PC-3 (cell line): ENCODE measurements at regions not wholly inside any gene's neighbourhood (a gene's known extent, or its start where the extent isn't known, plus 50 kb on each side); places are given as distances from the start of the nearest gene placed in this dataset.

Experiments
- ATAC-seq: fragments of 200-7000 bp; cut with Tn5 transposase; 2 replicates; pipeline ENCODE4 v1.9.1; 2020; ENCODE audit warnings: mild to moderate bottlenecking, moderate library complexity
- BruUV-seq: library from RNA; stranded (reverse); fragments of 400-500 nt; replicated peaks from 2 replicates; lab custom pipeline; 2021; lab: Mats Ljungman, UMichigan
- CTCF ChIA-PET: fragments of 300-600 bp; sonication (Branson Sonifier 250); formaldehyde crosslinking; loops from one replicate; lab custom pipeline; 2022; ENCODE audit warnings: antibody characterized with exemption; lab: Charles Lee
- POLR2A ChIA-PET: fragments of 300-600 bp; sonication (Branson Sonifier 250); formaldehyde crosslinking; loops from one replicate; lab custom pipeline; 2022; ENCODE audit warnings: antibody characterized with exemption; ENCODE audit not compliant: unreplicated experiment; lab: Charles Lee
- DNase-seq: peaks from one replicate; pipeline ENCODE4 v3.0.0-alpha.2; 2015
- H2AFZ ChIP-seq: fragments of 300-600 bp; sonication (generic); 2 replicates; pipeline ENCODE4 v1.6.0; 2016; ENCODE audit warnings: antibody characterized with exemption, low read length
- H3F3A ChIP-seq: fragments of 300-600 bp; sonication (generic); one replicate; pipeline ENCODE4 v1.6.0; 2017; ENCODE audit warnings: antibody characterized with exemption, low read length, control low read depth, mild to moderate bottlenecking; ENCODE audit not compliant: unreplicated experiment
- H3K27ac ChIP-seq: fragments of 300-600 bp; sonication (generic); 2 replicates; pipeline ENCODE4 v1.5.1; 2016; ENCODE audit warnings: mild to moderate bottlenecking, low read length
- H3K27me3 ChIP-seq: fragments of 300-600 bp; sonication (generic); 2 replicates; pipeline ENCODE4 v1.6.1; 2016; ENCODE audit warnings: low read length, mixed read lengths
- H3K36me3 ChIP-seq: fragments of 300-600 bp; sonication (generic); 2 replicates; pipeline ENCODE4 v1.6.1; 2016; ENCODE audit warnings: low read depth, mixed run types, low read length, mixed read lengths
- H3K4me1 ChIP-seq: fragments of 300-600 bp; sonication (generic); 2 replicates; pipeline ENCODE4 v1.5.1; 2016; ENCODE audit warnings: low read length; ENCODE audit not compliant: insufficient read depth
- H3K4me2 ChIP-seq: fragments of 300-600 bp; sonication (generic); 2 replicates; pipeline ENCODE4 v1.6.0; 2016; ENCODE audit warnings: low read length
- H3K4me3 ChIP-seq: fragments of 300-600 bp; sonication (generic); 2 replicates; pipeline ENCODE4 v1.5.1; 2016; ENCODE audit warnings: mild to moderate bottlenecking, low read length, mixed read lengths
- H3K79me2 ChIP-seq: fragments of 300-600 bp; sonication (generic); 2 replicates; pipeline ENCODE4 v1.6.1; 2017; ENCODE audit warnings: low read length, mixed read lengths
- H3K9ac ChIP-seq: fragments of 300-600 bp; sonication (generic); 2 replicates; pipeline ENCODE4 v1.6.0; 2016; ENCODE audit warnings: mild to moderate bottlenecking, low read length
- H3K9me2 ChIP-seq: fragments of 300-600 bp; sonication (generic); replicated peaks from 2 replicates; pipeline ENCODE4 v1.6.1; 2016; ENCODE audit warnings: mixed run types, low read length, mixed read lengths
- H3K9me3 ChIP-seq: fragments of 300-600 bp; sonication (generic); 2 replicates; pipeline ENCODE4 v1.6.1; 2016; ENCODE audit warnings: low read length, mixed read lengths
- H4K20me1 ChIP-seq: fragments of 300-600 bp; sonication (generic); 2 replicates; pipeline ENCODE4 v1.6.1; 2016; ENCODE audit warnings: low read length, mixed read lengths
- EZH2 ChIP-seq: fragments of 300-600 bp; sonication (generic); IDR thresholded peaks from one replicate; pipeline ENCODE4 v1.6.1; 2017; ENCODE audit warnings: antibody characterized with exemption, mild to moderate bottlenecking, low read length; ENCODE audit not compliant: unreplicated experiment
- EZH2phosphoT487 ChIP-seq: fragments of 300-600 bp; sonication (generic); IDR thresholded peaks from 2 replicates; pipeline ENCODE4 v1.6.1; 2018; ENCODE audit warnings: mild to moderate bottlenecking, antibody characterized with exemption, low read length, borderline replicate concordance
- intact Hi-C: fragments of 100-400 bp; cut with micrococcal nuclease; formaldehyde crosslinking; loops from 2 replicates; pipeline ENCODE4 v1.9.0; 2023
- TF ChIP-seq, protein P1 (sequence below): fragments of 300-600 bp; sonication (generic); conservative IDR thresholded peaks from 2 replicates; pipeline ENCODE4 v1.5.1; 2017; ENCODE audit warnings: antibody characterized with exemption, low read depth, mild to moderate bottlenecking, low read length

GRCh38 chr2:11029136-11029535, 117.4 kb downstream of the KCNF1 start:
- no peak overlapping the region for H3K4me2 ChIP-seq
- no peaks in the 10 kb centered on the region for H3K4me1 ChIP-seq
- ChIA-PET CTCF (no interaction called here), POLR2A (no interaction called here)
- ATAC-seq (no peak), DNase-seq (no peak)
- no peaks in the 10 kb centered on the region for H4K20me1 ChIP-seq
- no peak overlapping the region for H2AFZ ChIP-seq
- BruUV-seq, result no TSS peak
- H3K27me3 ChIP-seq, result peaks cover 27% of the 10 kb centered on the region; the same call in 1 of the 2 replicates
- H3K9ac ChIP-seq, result no peak overlapping the region
- H3K9me2 ChIP-seq, result no peaks in the 10 kb centered on the region
- no peaks in the 10 kb centered on the region for H3K36me3 ChIP-seq
- H3K4me3 ChIP-seq, result no peak overlapping the region
- H3F3A ChIP-seq, result no peaks in the 10 kb centered on the region
- no peak for TF ChIP-seq EZH2
- no peak for TF ChIP-seq EZH2phosphoT487
- TF ChIP-seq, protein P1, sequence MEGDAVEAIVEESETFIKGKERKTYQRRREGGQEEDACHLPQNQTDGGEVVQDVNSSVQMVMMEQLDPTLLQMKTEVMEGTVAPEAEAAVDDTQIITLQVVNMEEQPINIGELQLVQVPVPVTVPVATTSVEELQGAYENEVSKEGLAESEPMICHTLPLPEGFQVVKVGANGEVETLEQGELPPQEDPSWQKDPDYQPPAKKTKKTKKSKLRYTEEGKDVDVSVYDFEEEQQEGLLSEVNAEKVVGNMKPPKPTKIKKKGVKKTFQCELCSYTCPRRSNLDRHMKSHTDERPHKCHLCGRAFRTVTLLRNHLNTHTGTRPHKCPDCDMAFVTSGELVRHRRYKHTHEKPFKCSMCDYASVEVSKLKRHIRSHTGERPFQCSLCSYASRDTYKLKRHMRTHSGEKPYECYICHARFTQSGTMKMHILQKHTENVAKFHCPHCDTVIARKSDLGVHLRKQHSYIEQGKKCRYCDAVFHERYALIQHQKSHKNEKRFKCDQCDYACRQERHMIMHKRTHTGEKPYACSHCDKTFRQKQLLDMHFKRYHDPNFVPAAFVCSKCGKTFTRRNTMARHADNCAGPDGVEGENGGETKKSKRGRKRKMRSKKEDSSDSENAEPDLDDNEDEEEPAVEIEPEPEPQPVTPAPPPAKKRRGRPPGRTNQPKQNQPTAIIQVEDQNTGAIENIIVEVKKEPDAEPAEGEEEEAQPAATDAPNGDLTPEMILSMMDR, result no peak
- no peaks in the 10 kb centered on the region for H3K79me2 ChIP-seq
- no peaks in the 10 kb centered on the region for H3K9me3 ChIP-seq
- no peak overlapping the region for H3K27ac ChIP-seq
- intact Hi-C loops, result loop anchor here (2.0 to 10.0 kb wide), 2 partner anchors 94 to 194 kb away; no protein-coding TSS in a partner anchor

- Histone ChIP-seq H3K4me3 (no peak overlapping the region), H3K9me2 (no peaks in the 10 kb centered on the region), H2AFZ (no peak overlapping the region), H3K4me1 (no peaks in the 10 kb centered on the region), H4K20me1 (no peaks in the 10 kb centered on the region), H3K27me3 (peaks cover 27% of the 10 kb centered on the region; the same call in 1 of the 2 replicates), H3K4me2 (no peak overlapping the region), H3K9ac (no peak overlapping the region), H3F3A (no peaks in the 10 kb centered on the region), H3K79me2 (no peaks in the 10 kb centered on the region), H3K36me3 (no peaks in the 10 kb centered on the region), H3K9me3 (no peaks in the 10 kb centered on the region), H3K27ac (no peak overlapping the region)
- ChIA-PET CTCF (no interaction called here), POLR2A (no interaction called here)
- TF ChIP-seq, protein P1, result no peak
- no peak for TF ChIP-seq EZH2phosphoT487
- TF ChIP-seq EZH2, result no peak
- intact Hi-C loops, result no loop called here
- no TSS peak for BruUV-seq
- no peak for ATAC-seq
- DNase-seq, result no peak
These were observed 118.3 kb downstream of the KCNF1 start for GRCh38 chr2:11030036-11030435.

- H3K4me1 ChIP-seq, result no peaks in the 10 kb centered on the region
- H3K36me3 ChIP-seq, result no peaks in the 10 kb centered on the region
- no peaks in the 10 kb centered on the region for H3F3A ChIP-seq
- H3K9ac ChIP-seq, result no peak overlapping the region
- TF ChIP-seq EZH2, result no peak
- no peaks in the 10 kb centered on the region for H3K79me2 ChIP-seq
- no peak for ATAC-seq
- intact Hi-C loops, result no loop called here
- H3K4me2 ChIP-seq, result no peak overlapping the region
- CTCF ChIA-PET, result no interaction called here
- H4K20me1 ChIP-seq, result no peaks in the 10 kb centered on the region
- peaks cover 27% of the 10 kb centered on the region; the same call in 1 of the 2 replicates for H3K27me3 ChIP-seq
- POLR2A ChIA-PET, result no interaction called here
- no peak overlapping the region for H2AFZ ChIP-seq
- H3K4me3 ChIP-seq, result no peak overlapping the region
- no peaks in the 10 kb centered on the region for H3K9me3 ChIP-seq
- no TSS peak for BruUV-seq
- no peak for DNase-seq
- H3K9me2 ChIP-seq, result no peaks in the 10 kb centered on the region
- H3K27ac ChIP-seq, result no peak overlapping the region
These were observed 119.2 kb downstream of the KCNF1 start for GRCh38 chr2:11030909-11031308.
